ENCODE measurements at regions not wholly inside any gene's neighbourhood (a gene's known extent, or its start where the extent isn't known, plus 50 kb on each side); places are given as distances from the start of the nearest gene placed in this dataset.
"Not testable (repeated sequence)": the region's sequence is repeated elsewhere in the genome, so short reads cannot be mapped to it uniquely, and the experiment has no call there.

GRCh38 chr12:46652692-46653091 is 173.1 kb downstream of the SLC38A4 start:
- no peak for TF ChIP-seq CTCF (IDR thresholded peaks at IDR 0.05; ENCODE audit: low read depth, low read length)
- no peaks in the 10 kb centered on the region for H3K9me3 ChIP-seq
- DNase-seq, result no peak
- no peak overlapping the region for H3K4me3 ChIP-seq (ENCODE audit: low read depth, low read length)
- no peaks in the 10 kb centered on the region for H3K4me1 ChIP-seq
- no peaks in the 10 kb centered on the region for H3K27me3 ChIP-seq
- no peaks in the 10 kb centered on the region for H3K36me3 ChIP-seq

GRCh38 chr12:46650688-46651087 is 175.1 kb downstream of the SLC38A4 start:
- no peak for TF ChIP-seq CTCF (IDR thresholded peaks at IDR 0.05; ENCODE audit: low read depth, low read length)
- Histone ChIP-seq H3K27me3 (no peaks in the 10 kb centered on the region), H3K9me3 (no peaks in the 10 kb centered on the region), H3K4me3 (ENCODE audit: low read depth, low read length) (no peak overlapping the region), H3K36me3 (no peaks in the 10 kb centered on the region), H3K4me1 (no peaks in the 10 kb centered on the region)
- no peak for DNase-seq

GRCh38 chr12:46649433-46649832 is 176.4 kb downstream of the SLC38A4 start:
- H3K9me3 ChIP-seq, result no peaks in the 10 kb centered on the region
- H3K27me3 ChIP-seq, result no peaks in the 10 kb centered on the region
- no peak for TF ChIP-seq CTCF (IDR thresholded peaks at IDR 0.05; ENCODE audit: low read depth, low read length)
- H3K4me3 ChIP-seq (ENCODE audit: low read depth, low read length), result no peak overlapping the region
- no peaks in the 10 kb centered on the region for H3K36me3 ChIP-seq
- no peaks in the 10 kb centered on the region for H3K4me1 ChIP-seq
- no peak for DNase-seq

- Histone ChIP-seq H3K4me1 (no peaks in the 10 kb centered on the region), H3K36me3 (no peaks in the 10 kb centered on the region), H3K4me3 (ENCODE audit: low read depth, low read length) (no peak overlapping the region), H3K27me3 (no peaks in the 10 kb centered on the region), H3K9me3 (no peaks in the 10 kb centered on the region)
- TF ChIP-seq CTCF (IDR thresholded peaks at IDR 0.05; ENCODE audit: low read depth, low read length), result no peak
- no peak for DNase-seq
Observed at GRCh38 chr12:46647034-46647433, 178.8 kb downstream of the SLC38A4 start.

GRCh38 chr12:46641649-46642048 is 184.1 kb downstream of the SLC38A4 start:
- not testable (repeated sequence) for H3K27me3 ChIP-seq; H3K9me3 ChIP-seq; H3K36me3 ChIP-seq; H3K4me1 ChIP-seq; DNase-seq; H3K4me3 ChIP-seq (ENCODE audit: low read depth, low read length)

- no peaks in the 10 kb centered on the region for H3K36me3 ChIP-seq
- H3K4me1 ChIP-seq, result no peaks in the 10 kb centered on the region
- no peaks in the 10 kb centered on the region for H3K27me3 ChIP-seq
- no peak for DNase-seq
- H3K4me3 ChIP-seq (ENCODE audit: low read depth, low read length), result no peak overlapping the region
- TF ChIP-seq CTCF (IDR thresholded peaks at IDR 0.05; ENCODE audit: low read depth, low read length), result no peak
- no peaks in the 10 kb centered on the region for H3K9me3 ChIP-seq
Observed at GRCh38 chr12:46635818-46636217, 190.0 kb downstream of the SLC38A4 start.
